Epithelial cell of esophagus (primary cell): ENCODE measurements at regions not wholly inside any gene's neighbourhood (a gene's known extent, or its start where the extent isn't known, plus 50 kb on each side); places are given as distances from the start of the nearest gene placed in this dataset.
"Not testable (repeated sequence)": the region's sequence is repeated elsewhere in the genome, so short reads cannot be mapped to it uniquely, and the experiment has no call there.

Source experiments
- DNase-seq: peaks from one replicate; pipeline ENCODE4 v3.0.0; 2010; ENCODE audit warnings: low read depth
- H3K4me3 ChIP-seq: 2 replicates; pipeline ENCODE4 v1.5.1; 2011; ENCODE audit warnings: mild to moderate bottlenecking, low read length, control low read depth
- CTCF ChIP-seq: IDR thresholded peaks from 2 replicates; pipeline ENCODE4 v1.5.1; 2011; ENCODE audit warnings: low read depth, mild to moderate bottlenecking, low read length, control low read depth, inconsistent platforms; ENCODE audit not compliant: insufficient read depth; ENCODE audit errors: missing control alignments

DNA sequence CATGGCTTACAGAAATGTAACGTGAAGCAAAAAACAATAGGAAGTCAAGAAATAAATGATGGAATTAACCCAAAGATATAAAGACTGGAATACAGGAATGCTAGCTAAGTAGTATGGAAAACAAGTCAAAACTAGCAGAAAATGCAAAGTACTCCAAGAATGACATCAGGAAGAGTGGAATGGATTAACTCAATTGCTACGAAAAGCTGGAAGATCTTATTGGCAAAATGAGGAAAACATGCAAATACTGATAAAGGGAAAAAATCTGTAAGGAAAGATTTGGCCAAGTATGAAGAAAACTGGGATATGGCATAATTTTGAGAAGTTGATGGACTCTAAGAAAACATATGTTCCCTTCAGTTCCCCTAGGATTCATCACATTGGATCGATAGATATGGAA is 324.5 kb upstream of the ZNF608 start:
- no peak for TF ChIP-seq CTCF
- no peak for DNase-seq
- no peak overlapping the region for H3K4me3 ChIP-seq

- DNase-seq: no peak
- H3K4me3 ChIP-seq: no peak overlapping the region
- no peak for TF ChIP-seq CTCF
These were observed 326.7 kb upstream of the ZNF608 start for GRCh38 chr5:125073090-125073489.

- TF ChIP-seq CTCF: no peak
- H3K4me3 ChIP-seq: no peak overlapping the region
- DNase-seq: no peak
These were observed 329.1 kb upstream of the ZNF608 start for GRCh38 chr5:125075567-125075966.

DNA sequence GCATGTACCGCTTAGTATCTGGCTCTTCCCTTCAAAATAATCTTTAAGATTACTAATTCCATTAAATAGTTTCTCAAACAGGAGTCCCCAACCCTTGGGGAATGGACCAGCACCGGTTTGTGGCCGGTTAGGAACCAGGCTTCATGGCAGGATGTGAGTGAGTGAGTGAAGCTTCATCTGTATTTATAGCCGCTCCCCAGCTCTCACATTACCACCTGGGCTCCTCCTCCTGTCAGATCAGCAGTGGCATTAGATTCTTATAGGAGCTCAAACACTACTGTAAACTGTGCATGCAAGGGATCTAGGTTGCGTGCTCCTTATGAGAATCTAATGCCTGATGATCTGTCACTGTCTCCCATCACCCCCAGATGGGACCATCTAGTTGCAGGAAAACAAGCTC is 332.6 kb upstream of the ZNF608 start:
- H3K4me3 ChIP-seq: not testable (repeated sequence)

GRCh38 chr5:125081101-125081500 is 334.7 kb upstream of the ZNF608 start:
- no peak overlapping the region for H3K4me3 ChIP-seq
- TF ChIP-seq CTCF: no peak
- no peak for DNase-seq

More for the DNA sequence above, 332.6 kb upstream of the ZNF608 start:
- not testable (repeated sequence) for DNase-seq

DNA sequence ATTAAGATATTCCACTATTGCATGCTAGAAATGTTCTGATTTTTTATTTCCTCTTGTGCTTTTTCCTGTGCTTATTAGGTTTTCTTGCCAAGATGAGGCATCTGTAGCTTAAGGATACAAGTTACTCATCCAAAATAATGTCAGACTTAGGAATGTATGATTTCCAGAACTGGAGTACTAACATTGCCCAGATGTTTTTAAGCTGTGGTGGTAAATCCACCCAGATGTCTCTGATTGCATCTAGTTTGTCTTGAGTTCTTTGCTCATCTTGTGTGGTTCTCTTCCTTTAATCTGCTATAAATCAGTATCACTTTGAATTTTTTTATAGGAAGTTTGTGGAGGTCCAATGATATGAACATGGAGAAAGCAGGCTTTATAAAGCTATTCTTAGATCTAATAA is 337.5 kb upstream of the ZNF608 start:
- peak; percentile 68 for DNase-seq
- TF ChIP-seq CTCF: no peak

DNA sequence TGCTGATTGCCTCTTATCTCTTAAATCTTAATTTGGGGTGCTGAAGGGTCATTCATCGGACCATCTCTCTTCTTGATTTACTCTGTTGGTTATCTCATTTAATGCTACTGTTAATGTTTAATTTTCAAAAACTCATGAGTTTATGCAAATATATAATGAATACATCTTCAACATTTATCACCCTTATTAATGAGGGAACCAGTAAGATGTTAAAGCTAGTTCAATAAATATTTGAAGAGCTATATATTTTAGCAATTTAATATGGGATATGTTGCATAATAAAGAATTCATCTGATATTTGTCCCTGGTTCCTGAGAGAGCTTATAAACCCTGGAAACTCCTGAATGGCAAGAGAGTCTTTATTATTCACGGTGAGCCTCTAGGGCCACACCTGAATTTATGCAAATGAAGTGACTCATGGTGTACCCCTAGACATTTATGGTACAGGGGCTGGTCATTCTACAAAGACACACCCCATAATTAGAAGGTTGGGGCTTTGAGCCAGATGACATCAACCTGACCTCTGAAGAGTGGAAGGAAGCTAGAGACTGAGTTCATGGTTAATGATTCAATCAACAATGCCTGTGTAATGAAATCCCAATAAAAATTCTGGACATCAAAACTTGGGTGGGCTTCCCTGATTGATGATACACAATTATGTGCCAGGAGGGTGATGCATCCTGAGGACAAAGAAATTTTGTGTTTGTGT is 339.5 kb upstream of the ZNF608 start:
- TF ChIP-seq CTCF: no peak
- H3K4me3 ChIP-seq: no peak overlapping the region

More for the DNA sequence above, 337.5 kb upstream of the ZNF608 start:
- no peak overlapping the region for H3K4me3 ChIP-seq

More for the DNA sequence above, 339.5 kb upstream of the ZNF608 start:
- DNase-seq: no peak
